Panc1 (cell line): ENCODE measurements at regions not wholly inside any gene's neighbourhood (a gene's known extent, or its start where the extent isn't known, plus 50 kb on each side); places are given as distances from the start of the nearest gene placed in this dataset.

Experiments
- ATAC-seq: fragments of 200-7000 bp; cut with Tn5 transposase; 2 replicates; pipeline ENCODE4 v1.9.1; 2020; ENCODE audit warnings: mild to moderate bottlenecking, moderate library complexity
- BruUV-seq: library from RNA; stranded (reverse); fragments of 400-500 nt; replicated peaks from 2 replicates; lab custom pipeline; 2021; lab: Mats Ljungman, UMichigan
- CTCF ChIA-PET: fragments of 300-600 bp; sonication (Branson Sonifier 250); formaldehyde crosslinking; loops from one replicate; lab custom pipeline; 2022; ENCODE audit warnings: antibody characterized with exemption; lab: Charles Lee
- POLR2A ChIA-PET: fragments of 300-600 bp; sonication (Branson Sonifier 250); formaldehyde crosslinking; loops from one replicate; lab custom pipeline; 2022; ENCODE audit warnings: antibody characterized with exemption; lab: Charles Lee
- DNase-seq: peaks from one replicate; pipeline ENCODE4 v3.0.0-alpha.2; 2010; ENCODE audit warnings: low read depth, low spot score
- H3K27ac ChIP-seq: 2 replicates; pipeline ENCODE4 v1.5.1; 2011; ENCODE audit warnings: mild to moderate bottlenecking, low read length, inconsistent platforms
- H3K27me3 ChIP-seq: fragments of 200-500 bp; sonication (Bioruptor generic); 2 replicates; pipeline ENCODE4 v1.6.0; 2014; ENCODE audit warnings: low read length, inconsistent platforms; ENCODE audit not compliant: control insufficient read depth, insufficient read depth
- H3K36me3 ChIP-seq: fragments of 200-500 bp; sonication (Bioruptor generic); 2 replicates; pipeline ENCODE4 v1.5.1; 2014; ENCODE audit warnings: inconsistent platforms, mild to moderate bottlenecking, low read length, moderate library complexity; ENCODE audit not compliant: control insufficient read depth, insufficient read depth
- H3K4me1 ChIP-seq: 2 replicates; pipeline ENCODE4 v1.5.1; 2011; ENCODE audit warnings: inconsistent platforms, mild to moderate bottlenecking, low read length, moderate library complexity; ENCODE audit not compliant: control insufficient read depth, insufficient read depth
- H3K4me3 ChIP-seq, 2 experiments: 2 replicates each; pipeline ENCODE4 v1.5.1; 2011 to 2012; ENCODE audit warnings: low read depth in 2 of 2, low read length in 2 of 2, mild to moderate bottlenecking in 2 of 2, inconsistent platforms in 1 of 2, moderate library complexity in 1 of 2
- H3K9me3 ChIP-seq: fragments of 200-500 bp; sonication (Bioruptor generic); 2 replicates; pipeline ENCODE4 v1.5.1; 2014; ENCODE audit warnings: low read depth, mild to moderate bottlenecking, inconsistent platforms, low read length, moderate library complexity; ENCODE audit not compliant: control insufficient read depth, insufficient read depth
- POLR2AphosphoS5 ChIP-seq: IDR thresholded peaks from 2 replicates; pipeline ENCODE4 v1.6.1; 2012; ENCODE audit warnings: mild to moderate bottlenecking, low read depth, low read length, moderate library complexity
- SIN3A ChIP-seq: IDR thresholded peaks from 2 replicates; pipeline ENCODE4 v1.6.1; 2012; ENCODE audit warnings: low read depth, mild to moderate bottlenecking, low read length, moderate library complexity, borderline replicate concordance; ENCODE audit not compliant: insufficient read depth
- TCF7L2 ChIP-seq: IDR thresholded peaks from 2 replicates; pipeline ENCODE4 v1.6.1; 2011; ENCODE audit warnings: mild to moderate bottlenecking, low read depth, low read length, inconsistent platforms
- in situ Hi-C: cut with HindIII; loops from 2 replicates; pipeline ENCODE4 v1.10.0; 2016; ENCODE audit warnings: low sequenced_read_pairs, low pct_unique_long_range_greater_than_20kb
- intact Hi-C: fragments of 100-400 bp; cut with micrococcal nuclease; formaldehyde crosslinking; loops from one replicate; pipeline ENCODE4 v1.10.0; 2022; ENCODE audit not compliant: unreplicated experiment
- TF ChIP-seq, protein P1 (sequence below): fragments of 450-650 bp; IDR thresholded peaks from 2 replicates; pipeline ENCODE4 v1.5.1; 2017; ENCODE audit warnings: mild to moderate bottlenecking
- TF ChIP-seq, protein P2 (sequence below), 2 experiments: IDR thresholded peaks; 2 replicates each; pipeline ENCODE4 v1.6.1; 2011 to 2012; ENCODE audit warnings: low read depth in 2 of 2, control low read depth in 1 of 2, low read length in 1 of 2, mild to moderate bottlenecking in 1 of 2, moderate library complexity in 1 of 2; ENCODE audit not compliant: insufficient read depth in 1 of 2

DNA sequence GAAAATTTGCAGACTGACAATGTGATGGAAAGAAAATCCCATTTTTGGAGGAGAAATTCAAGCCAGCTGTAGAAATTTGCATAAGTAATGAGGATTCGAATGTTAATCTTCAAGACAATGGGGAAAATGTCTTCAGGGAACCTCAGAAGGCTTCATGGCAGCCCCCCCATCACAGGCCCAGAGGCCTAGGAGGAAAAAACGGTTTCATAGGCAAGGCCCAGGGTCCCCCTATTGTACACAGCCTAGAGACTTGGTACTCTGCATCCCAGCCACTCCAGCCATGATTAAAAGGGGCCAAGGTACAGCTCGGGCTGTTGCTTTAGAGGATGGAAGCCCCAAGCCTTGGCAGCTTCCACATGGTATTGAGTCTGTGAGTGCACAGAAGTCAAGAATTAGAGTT is 303.6 kb upstream of the PCDH7 start:
- intact Hi-C loops (no loop called here), in situ Hi-C loops (no loop called here)
- Histone ChIP-seq H3K36me3 (no peaks in the 10 kb centered on the region), H3K9me3 (peaks cover 7% of the 10 kb centered on the region; the same call in 1 of the 2 replicates), H3K27me3 (no peaks in the 10 kb centered on the region), H3K4me1 (no peaks in the 10 kb centered on the region), H3K27ac (no peak overlapping the region), H3K4me3 (no peak overlapping the region)
- TF ChIP-seq SIN3A, result no peak
- TF ChIP-seq, protein P1, sequence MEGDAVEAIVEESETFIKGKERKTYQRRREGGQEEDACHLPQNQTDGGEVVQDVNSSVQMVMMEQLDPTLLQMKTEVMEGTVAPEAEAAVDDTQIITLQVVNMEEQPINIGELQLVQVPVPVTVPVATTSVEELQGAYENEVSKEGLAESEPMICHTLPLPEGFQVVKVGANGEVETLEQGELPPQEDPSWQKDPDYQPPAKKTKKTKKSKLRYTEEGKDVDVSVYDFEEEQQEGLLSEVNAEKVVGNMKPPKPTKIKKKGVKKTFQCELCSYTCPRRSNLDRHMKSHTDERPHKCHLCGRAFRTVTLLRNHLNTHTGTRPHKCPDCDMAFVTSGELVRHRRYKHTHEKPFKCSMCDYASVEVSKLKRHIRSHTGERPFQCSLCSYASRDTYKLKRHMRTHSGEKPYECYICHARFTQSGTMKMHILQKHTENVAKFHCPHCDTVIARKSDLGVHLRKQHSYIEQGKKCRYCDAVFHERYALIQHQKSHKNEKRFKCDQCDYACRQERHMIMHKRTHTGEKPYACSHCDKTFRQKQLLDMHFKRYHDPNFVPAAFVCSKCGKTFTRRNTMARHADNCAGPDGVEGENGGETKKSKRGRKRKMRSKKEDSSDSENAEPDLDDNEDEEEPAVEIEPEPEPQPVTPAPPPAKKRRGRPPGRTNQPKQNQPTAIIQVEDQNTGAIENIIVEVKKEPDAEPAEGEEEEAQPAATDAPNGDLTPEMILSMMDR, result no peak
- TF ChIP-seq POLR2AphosphoS5, result no peak
- TF ChIP-seq, protein P2, sequence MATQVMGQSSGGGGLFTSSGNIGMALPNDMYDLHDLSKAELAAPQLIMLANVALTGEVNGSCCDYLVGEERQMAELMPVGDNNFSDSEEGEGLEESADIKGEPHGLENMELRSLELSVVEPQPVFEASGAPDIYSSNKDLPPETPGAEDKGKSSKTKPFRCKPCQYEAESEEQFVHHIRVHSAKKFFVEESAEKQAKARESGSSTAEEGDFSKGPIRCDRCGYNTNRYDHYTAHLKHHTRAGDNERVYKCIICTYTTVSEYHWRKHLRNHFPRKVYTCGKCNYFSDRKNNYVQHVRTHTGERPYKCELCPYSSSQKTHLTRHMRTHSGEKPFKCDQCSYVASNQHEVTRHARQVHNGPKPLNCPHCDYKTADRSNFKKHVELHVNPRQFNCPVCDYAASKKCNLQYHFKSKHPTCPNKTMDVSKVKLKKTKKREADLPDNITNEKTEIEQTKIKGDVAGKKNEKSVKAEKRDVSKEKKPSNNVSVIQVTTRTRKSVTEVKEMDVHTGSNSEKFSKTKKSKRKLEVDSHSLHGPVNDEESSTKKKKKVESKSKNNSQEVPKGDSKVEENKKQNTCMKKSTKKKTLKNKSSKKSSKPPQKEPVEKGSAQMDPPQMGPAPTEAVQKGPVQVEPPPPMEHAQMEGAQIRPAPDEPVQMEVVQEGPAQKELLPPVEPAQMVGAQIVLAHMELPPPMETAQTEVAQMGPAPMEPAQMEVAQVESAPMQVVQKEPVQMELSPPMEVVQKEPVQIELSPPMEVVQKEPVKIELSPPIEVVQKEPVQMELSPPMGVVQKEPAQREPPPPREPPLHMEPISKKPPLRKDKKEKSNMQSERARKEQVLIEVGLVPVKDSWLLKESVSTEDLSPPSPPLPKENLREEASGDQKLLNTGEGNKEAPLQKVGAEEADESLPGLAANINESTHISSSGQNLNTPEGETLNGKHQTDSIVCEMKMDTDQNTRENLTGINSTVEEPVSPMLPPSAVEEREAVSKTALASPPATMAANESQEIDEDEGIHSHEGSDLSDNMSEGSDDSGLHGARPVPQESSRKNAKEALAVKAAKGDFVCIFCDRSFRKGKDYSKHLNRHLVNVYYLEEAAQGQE (IDR thresholded peaks at IDR 0.05; ENCODE audit: insufficient read depth in 1 of 2, low read depth in 2 of 2, low read length in 1 of 2), result no peak
- no peak for TF ChIP-seq TCF7L2
- CTCF ChIA-PET, result no interaction called here
- no TSS peak for BruUV-seq
- POLR2A ChIA-PET, result no interaction called here
- ATAC-seq, result no peak
- DNase-seq, result no peak

DNA sequence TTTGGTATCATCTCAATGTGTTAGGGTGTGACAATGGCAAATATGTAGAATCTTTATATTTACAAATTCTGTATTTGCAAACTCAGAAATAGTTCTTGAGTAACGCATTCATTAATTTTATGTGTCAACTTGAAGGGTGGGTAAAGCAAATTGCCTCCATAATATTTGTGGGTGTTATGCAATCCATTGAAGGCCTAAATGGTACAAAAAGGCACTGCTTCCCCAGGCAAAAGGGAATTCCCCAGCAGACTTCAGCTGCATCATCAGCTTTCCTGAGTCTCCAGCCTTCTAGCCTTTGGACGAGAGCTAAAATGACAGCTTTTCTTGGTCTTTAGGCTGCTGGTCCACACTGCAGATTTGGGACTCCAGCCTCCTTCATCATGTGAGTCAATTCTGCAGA is 292.2 kb upstream of the PCDH7 start:
- TF ChIP-seq SIN3A, result no peak
- no peak for TF ChIP-seq TCF7L2
- TF ChIP-seq, protein P2 (IDR thresholded peaks at IDR 0.05; ENCODE audit: insufficient read depth in 1 of 2, low read depth in 2 of 2, low read length in 1 of 2), result no peak
- TF ChIP-seq, protein P1, result no peak
- no peak for TF ChIP-seq POLR2AphosphoS5
- intact Hi-C loops, result no loop called here
- Histone ChIP-seq H3K4me3 (no peak overlapping the region), H3K4me1 (no peaks in the 10 kb centered on the region), H3K36me3 (no peaks in the 10 kb centered on the region), H3K9me3 (no peaks in the 10 kb centered on the region), H3K27me3 (no peaks in the 10 kb centered on the region), H3K27ac (no peak overlapping the region)
- no TSS peak for BruUV-seq
- DNase-seq (no peak), ATAC-seq (no peak)
- ChIA-PET POLR2A (no interaction called here), CTCF (no interaction called here)
- in situ Hi-C loops, result no loop called here
